ENCODE measurements at regions not wholly inside any gene's neighbourhood (a gene's known extent, or its start where the extent isn't known, plus 50 kb on each side); places are given as distances from the start of the nearest gene placed in this dataset.

DNA sequence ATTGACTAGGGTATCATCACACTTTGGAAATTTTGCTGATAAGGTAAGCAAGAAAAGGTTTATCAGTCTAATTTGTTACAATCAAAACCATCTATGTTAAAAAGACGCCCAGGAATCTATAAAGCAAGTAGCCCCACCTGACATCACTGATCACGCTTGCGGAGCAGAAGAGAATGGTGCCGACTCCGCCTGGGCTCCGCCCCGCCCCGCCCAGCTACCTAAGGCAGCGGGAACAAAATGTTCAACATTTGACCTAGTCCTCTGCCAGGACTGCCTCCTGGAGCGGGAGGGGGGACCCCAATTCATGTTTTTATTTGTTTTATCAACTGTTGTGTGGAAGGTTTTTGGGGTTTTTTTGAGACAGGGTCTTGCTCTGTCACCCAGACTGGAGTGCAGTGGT is 520.5 kb downstream of the PREX1 start:
- SMC1A ChIA-PET (ENCODE audit: uncharacterized antibody, unreplicated experiment) = no interaction called here
- Histone ChIP-seq H3K9ac (ENCODE audit: control insufficient read depth, insufficient read depth, low read length) (no peak overlapping the region), H2AFZ (ENCODE audit: control insufficient read depth, low read depth, low read length) (no peak overlapping the region), H3K4me2 (ENCODE audit: control insufficient read depth, insufficient read depth) (no peak overlapping the region), H4K20me1 (ENCODE audit: control insufficient read depth, insufficient read depth) (no peaks in the 10 kb centered on the region), H3K36me3 (ENCODE audit: control insufficient read depth in 2 of 2, insufficient read depth in 2 of 2, low read length in 1 of 2) (no peaks in the 10 kb centered on the region), H3K27me3 (replicated peaks in 1 of 2; ENCODE audit: control insufficient read depth in 2 of 2, insufficient read depth in 2 of 2, low read length in 1 of 2) (no peaks in the 10 kb centered on the region; a peak in 2 of 4 replicates), H3K79me2 (ENCODE audit: control insufficient read depth, insufficient read depth, low read length) (no peaks in the 10 kb centered on the region), H3K9me3 (replicated peaks; ENCODE audit: control insufficient read depth, insufficient read depth, low read length) (no peaks in the 10 kb centered on the region), H3K4me3 (no peak overlapping the region), H3K4me1 (ENCODE audit: control insufficient read depth, insufficient read depth, low read length) (no peaks in the 10 kb centered on the region), H3K27ac (ENCODE audit: control insufficient read depth, insufficient read depth) (no peak overlapping the region)
- FAIRE-seq (no peak), ATAC-seq (no peak), DNase-seq (ENCODE audit: low read depth, low spot score) (no peak)
- in situ Hi-C loops (cut with MboI) (no loop called here), intact Hi-C loops (cut with micrococcal nuclease; ENCODE audit: unreplicated experiment) (no loop called here)
- CTCF ChIA-PET = no interaction called here
- POLR2A ChIA-PET = interaction anchor here (0.6 kb wide), 1 partner anchor 136 kb away, joined by 3 read pairs; no protein-coding TSS in a partner anchor
- WGBS (ENCODE audit: insufficient coverage, insufficient replicate concordance, low lambda C conversion rate, missing lambda C conversion rate) = 49% methylated on average over 10 of the region's 10 CpGs
- BruUV-seq (replicated peaks) = no TSS peak
- RAD21 ChIA-PET (ENCODE audit: unreplicated experiment) = no interaction called here
- TF ChIP-seq, protein P1, sequence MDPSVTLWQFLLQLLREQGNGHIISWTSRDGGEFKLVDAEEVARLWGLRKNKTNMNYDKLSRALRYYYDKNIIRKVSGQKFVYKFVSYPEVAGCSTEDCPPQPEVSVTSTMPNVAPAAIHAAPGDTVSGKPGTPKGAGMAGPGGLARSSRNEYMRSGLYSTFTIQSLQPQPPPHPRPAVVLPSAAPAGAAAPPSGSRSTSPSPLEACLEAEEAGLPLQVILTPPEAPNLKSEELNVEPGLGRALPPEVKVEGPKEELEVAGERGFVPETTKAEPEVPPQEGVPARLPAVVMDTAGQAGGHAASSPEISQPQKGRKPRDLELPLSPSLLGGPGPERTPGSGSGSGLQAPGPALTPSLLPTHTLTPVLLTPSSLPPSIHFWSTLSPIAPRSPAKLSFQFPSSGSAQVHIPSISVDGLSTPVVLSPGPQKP (IDR thresholded peaks at IDR 0.05; ENCODE audit: low read depth, low read length) = no peak
- no peak for TF ChIP-seq KAT2A (conservative IDR thresholded peaks at IDR 0.05; ENCODE audit: control insufficient read depth, low read depth, low read length)
- TF ChIP-seq CBFB (IDR thresholded peaks at IDR 0.05; ENCODE audit: low read depth) = no peak
- TF ChIP-seq MEF2A (IDR thresholded peaks at IDR 0.05; ENCODE audit: insufficient read depth, low read depth, low read length) = no peak
- TF ChIP-seq STAT1 (conservative IDR thresholded peaks at IDR 0.05) = no peak
- no peak for TF ChIP-seq YY1 (IDR thresholded peaks at IDR 0.05; ENCODE audit: low read depth, low read length)
- TF ChIP-seq HSF1 (IDR thresholded peaks at IDR 0.05; ENCODE audit: low read depth, low read length) = no peak
- no peak for TF ChIP-seq E4F1 (IDR thresholded peaks at IDR 0.05; ENCODE audit: borderline replicate concordance, partially characterized antibody)
- no peak for TF ChIP-seq ZNF622 (IDR thresholded peaks at IDR 0.05)
- TF ChIP-seq NKRF (conservative IDR thresholded peaks at IDR 0.05) = no peak
- TF ChIP-seq BCL3 (IDR thresholded peaks at IDR 0.05; ENCODE audit: borderline replicate concordance, insufficient read depth, low read depth, low read length, poor library complexity, severe bottlenecking) = no peak
- TF ChIP-seq, protein P2, sequence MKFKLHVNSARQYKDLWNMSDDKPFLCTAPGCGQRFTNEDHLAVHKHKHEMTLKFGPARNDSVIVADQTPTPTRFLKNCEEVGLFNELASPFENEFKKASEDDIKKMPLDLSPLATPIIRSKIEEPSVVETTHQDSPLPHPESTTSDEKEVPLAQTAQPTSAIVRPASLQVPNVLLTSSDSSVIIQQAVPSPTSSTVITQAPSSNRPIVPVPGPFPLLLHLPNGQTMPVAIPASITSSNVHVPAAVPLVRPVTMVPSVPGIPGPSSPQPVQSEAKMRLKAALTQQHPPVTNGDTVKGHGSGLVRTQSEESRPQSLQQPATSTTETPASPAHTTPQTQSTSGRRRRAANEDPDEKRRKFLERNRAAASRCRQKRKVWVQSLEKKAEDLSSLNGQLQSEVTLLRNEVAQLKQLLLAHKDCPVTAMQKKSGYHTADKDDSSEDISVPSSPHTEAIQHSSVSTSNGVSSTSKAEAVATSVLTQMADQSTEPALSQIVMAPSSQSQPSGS (IDR thresholded peaks at IDR 0.05; ENCODE audit: low read length) = no peak
